ENCODE measurements at regions not wholly inside any gene's neighbourhood (a gene's known extent, or its start where the extent isn't known, plus 50 kb on each side); places are given as distances from the start of the nearest gene placed in this dataset.

DNA sequence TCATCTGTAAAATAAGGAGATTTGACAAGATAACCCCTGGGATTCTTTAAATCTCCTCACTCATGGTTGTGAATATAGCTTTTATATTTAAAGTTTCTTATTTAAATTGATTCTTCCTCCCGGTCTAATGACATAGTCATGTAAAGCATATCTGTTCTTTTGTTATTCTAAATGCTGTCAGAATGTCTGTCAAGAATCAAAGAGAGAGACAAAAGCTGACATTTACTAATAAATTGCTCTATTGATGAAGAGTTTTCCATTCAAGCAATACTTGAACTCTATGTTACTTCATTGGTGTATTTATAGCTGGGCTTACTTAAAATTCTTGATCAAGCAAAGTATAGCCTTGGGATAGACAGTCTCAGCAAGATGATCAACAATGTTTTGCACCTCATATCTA, 865.8 kb downstream of the TBC1D32 start:
- H3K18ac ChIP-seq (ENCODE audit: low read depth, low read length): no peak overlapping the region
- no peaks in the 10 kb centered on the region for H3K27me3 ChIP-seq (ENCODE audit: control insufficient read depth, insufficient read depth, low read length)
- H3K79me1 ChIP-seq (ENCODE audit: low read depth in 1 of 2, low read length in 2 of 2): no peaks in the 10 kb centered on the region
- H3K9me1 ChIP-seq (ENCODE audit: insufficient read depth, low read length): no peaks in the 10 kb centered on the region
- dilution Hi-C loops (cut with HindIII; ENCODE audit: low sequenced_read_pairs, unreplicated experiment): no loop called here
- no peak overlapping the region for H3K4me2 ChIP-seq (ENCODE audit: low read depth, low read length)
- H3K9me3 ChIP-seq (ENCODE audit: control insufficient read depth, insufficient read depth, low read length): peaks cover 8% of the 10 kb centered on the region
- no peak overlapping the region for H2BK15ac ChIP-seq (ENCODE audit: low read depth, low read length)
- BruUV-seq (replicated peaks): no TSS peak
- no peak overlapping the region for H3K4ac ChIP-seq (ENCODE audit: low read depth, low read length)
- H2AK5ac ChIP-seq (ENCODE audit: low read depth, low read length): no peak overlapping the region
- no peaks in the 10 kb centered on the region for H3K4me1 ChIP-seq (ENCODE audit: control insufficient read depth, insufficient read depth, low read length)
- no peak overlapping the region for H3K9ac ChIP-seq (ENCODE audit: low read depth, low read length)
- H2BK20ac ChIP-seq (ENCODE audit: low read depth, low read length): no peak overlapping the region
- no peaks in the 10 kb centered on the region for H4K20me1 ChIP-seq (ENCODE audit: insufficient read depth, low read length)
- no peak overlapping the region for H2AFZ ChIP-seq (replicated peaks; ENCODE audit: low read length, poor library complexity)
- in situ Hi-C loops (cut with MboI; ENCODE audit: low sequenced_read_pairs): no loop called here
- ATAC-seq (ENCODE audit: low read depth): no peak
- H3K56ac ChIP-seq (ENCODE audit: extremely low read depth, insufficient read depth, low read length): no peak overlapping the region
- H2BK5ac ChIP-seq (ENCODE audit: low read depth, low read length, poor library complexity, severe bottlenecking): no peak overlapping the region
- H2AK9ac ChIP-seq (replicated peaks; ENCODE audit: low read depth, low read length, poor library complexity): no peak overlapping the region
- ChIA-PET CTCF (no interaction called here), POLR2A (ENCODE audit: unreplicated experiment) (no interaction called here)
- intact Hi-C loops (cut with micrococcal nuclease): no loop called here
- WGBS, 2 experiments (ENCODE audit: extremely low coverage in 2 of 2, insufficient read length in 1 of 2): no CpG with 5 or more reads among the region's 1 CpG
- no peak overlapping the region for H3K23ac ChIP-seq (ENCODE audit: low read depth, low read length)
- no peak overlapping the region for H2BK120ac ChIP-seq (ENCODE audit: low read depth, low read length)
- no peaks in the 10 kb centered on the region for H3K36me3 ChIP-seq (ENCODE audit: control insufficient read depth, insufficient read depth, low read length)
- no peak overlapping the region for H4K91ac ChIP-seq (ENCODE audit: insufficient read depth, low read depth, low read length)
- no peak overlapping the region for H3K14ac ChIP-seq (replicated peaks; ENCODE audit: low read depth, low read length)
- H3K27ac ChIP-seq (ENCODE audit: insufficient read depth, low read length): no peak overlapping the region
- TF ChIP-seq MAZ (IDR thresholded peaks at IDR 0.05; ENCODE audit: borderline replicate concordance, low read depth, low read length): no peak
- no peak for TF ChIP-seq POLR2A (IDR thresholded peaks at IDR 0.05; ENCODE audit: low read depth, low read length)
- TF ChIP-seq, protein P1, sequence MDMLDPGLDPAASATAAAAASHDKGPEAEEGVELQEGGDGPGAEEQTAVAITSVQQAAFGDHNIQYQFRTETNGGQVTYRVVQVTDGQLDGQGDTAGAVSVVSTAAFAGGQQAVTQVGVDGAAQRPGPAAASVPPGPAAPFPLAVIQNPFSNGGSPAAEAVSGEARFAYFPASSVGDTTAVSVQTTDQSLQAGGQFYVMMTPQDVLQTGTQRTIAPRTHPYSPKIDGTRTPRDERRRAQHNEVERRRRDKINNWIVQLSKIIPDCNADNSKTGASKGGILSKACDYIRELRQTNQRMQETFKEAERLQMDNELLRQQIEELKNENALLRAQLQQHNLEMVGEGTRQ (IDR thresholded peaks at IDR 0.05; ENCODE audit: low read depth, low read length): no peak
- TF ChIP-seq MAFK (IDR thresholded peaks at IDR 0.05; ENCODE audit: low read depth, low read length): no peak
- no peak for TF ChIP-seq CHD1 (IDR thresholded peaks at IDR 0.05; ENCODE audit: low read depth, low read length)
- TF ChIP-seq RCOR1 (IDR thresholded peaks at IDR 0.05; ENCODE audit: insufficient replicate concordance, low read length): no peak
- TF ChIP-seq RFX5 (IDR thresholded peaks at IDR 0.05; ENCODE audit: low read depth, low read length): no peak
- TF ChIP-seq, protein P2, sequence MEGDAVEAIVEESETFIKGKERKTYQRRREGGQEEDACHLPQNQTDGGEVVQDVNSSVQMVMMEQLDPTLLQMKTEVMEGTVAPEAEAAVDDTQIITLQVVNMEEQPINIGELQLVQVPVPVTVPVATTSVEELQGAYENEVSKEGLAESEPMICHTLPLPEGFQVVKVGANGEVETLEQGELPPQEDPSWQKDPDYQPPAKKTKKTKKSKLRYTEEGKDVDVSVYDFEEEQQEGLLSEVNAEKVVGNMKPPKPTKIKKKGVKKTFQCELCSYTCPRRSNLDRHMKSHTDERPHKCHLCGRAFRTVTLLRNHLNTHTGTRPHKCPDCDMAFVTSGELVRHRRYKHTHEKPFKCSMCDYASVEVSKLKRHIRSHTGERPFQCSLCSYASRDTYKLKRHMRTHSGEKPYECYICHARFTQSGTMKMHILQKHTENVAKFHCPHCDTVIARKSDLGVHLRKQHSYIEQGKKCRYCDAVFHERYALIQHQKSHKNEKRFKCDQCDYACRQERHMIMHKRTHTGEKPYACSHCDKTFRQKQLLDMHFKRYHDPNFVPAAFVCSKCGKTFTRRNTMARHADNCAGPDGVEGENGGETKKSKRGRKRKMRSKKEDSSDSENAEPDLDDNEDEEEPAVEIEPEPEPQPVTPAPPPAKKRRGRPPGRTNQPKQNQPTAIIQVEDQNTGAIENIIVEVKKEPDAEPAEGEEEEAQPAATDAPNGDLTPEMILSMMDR (conservative IDR thresholded peaks at IDR 0.05; ENCODE audit: low read depth, low read length): no peak
- TF ChIP-seq BHLHE40 (IDR thresholded peaks at IDR 0.05; ENCODE audit: low read depth, low read length): no peak
- TF ChIP-seq, protein P3, sequence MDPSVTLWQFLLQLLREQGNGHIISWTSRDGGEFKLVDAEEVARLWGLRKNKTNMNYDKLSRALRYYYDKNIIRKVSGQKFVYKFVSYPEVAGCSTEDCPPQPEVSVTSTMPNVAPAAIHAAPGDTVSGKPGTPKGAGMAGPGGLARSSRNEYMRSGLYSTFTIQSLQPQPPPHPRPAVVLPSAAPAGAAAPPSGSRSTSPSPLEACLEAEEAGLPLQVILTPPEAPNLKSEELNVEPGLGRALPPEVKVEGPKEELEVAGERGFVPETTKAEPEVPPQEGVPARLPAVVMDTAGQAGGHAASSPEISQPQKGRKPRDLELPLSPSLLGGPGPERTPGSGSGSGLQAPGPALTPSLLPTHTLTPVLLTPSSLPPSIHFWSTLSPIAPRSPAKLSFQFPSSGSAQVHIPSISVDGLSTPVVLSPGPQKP (IDR thresholded peaks at IDR 0.05; ENCODE audit: borderline replicate concordance, low read depth, low read length): no peak
- TF ChIP-seq MXI1 (IDR thresholded peaks at IDR 0.05; ENCODE audit: borderline replicate concordance, low read depth, low read length): no peak
- TF ChIP-seq RAD21 (IDR thresholded peaks at IDR 0.05; ENCODE audit: low read length): no peak
- no peak for TF ChIP-seq FOS (IDR thresholded peaks at IDR 0.05; ENCODE audit: low read depth, low read length)
- no peak for TF ChIP-seq NFE2L2 (IDR thresholded peaks at IDR 0.05; ENCODE audit: low read depth, low read length)
- no peak for TF ChIP-seq SMC3 (IDR thresholded peaks at IDR 0.05; ENCODE audit: low read depth, low read length)
- no peak overlapping the region for H4K5ac ChIP-seq (ENCODE audit: low read depth, low read length)
- H3K4me3 ChIP-seq (ENCODE audit: insufficient read depth, low read depth, low read length): no peak overlapping the region
- no peak for DNase-seq
- no peak overlapping the region for H4K8ac ChIP-seq (ENCODE audit: low read depth in 2 of 2, low read length in 2 of 2)

All from IMR-90 (cell line).